Activated CD8-positive, alpha-beta memory T cell treated with anti-CD3 and anti-CD28 coated beads for 1 hour (primary cell): ENCODE measurements at regions not wholly inside any gene's neighbourhood (a gene's known extent, or its start where the extent isn't known, plus 50 kb on each side); places are given as distances from the start of the nearest gene placed in this dataset.
"Not testable (repeated sequence)": the region's sequence is repeated elsewhere in the genome, so short reads cannot be mapped to it uniquely, and the experiment has no call there.

Experiments
- DNase-seq, 2 donors: peaks; one replicate each; pipeline ENCODE4 v3.0.0-alpha.2; 2020; ENCODE audit warnings: low read depth in 1 of 2; ENCODE audit errors: extremely low read depth in 1 of 2

DNA sequence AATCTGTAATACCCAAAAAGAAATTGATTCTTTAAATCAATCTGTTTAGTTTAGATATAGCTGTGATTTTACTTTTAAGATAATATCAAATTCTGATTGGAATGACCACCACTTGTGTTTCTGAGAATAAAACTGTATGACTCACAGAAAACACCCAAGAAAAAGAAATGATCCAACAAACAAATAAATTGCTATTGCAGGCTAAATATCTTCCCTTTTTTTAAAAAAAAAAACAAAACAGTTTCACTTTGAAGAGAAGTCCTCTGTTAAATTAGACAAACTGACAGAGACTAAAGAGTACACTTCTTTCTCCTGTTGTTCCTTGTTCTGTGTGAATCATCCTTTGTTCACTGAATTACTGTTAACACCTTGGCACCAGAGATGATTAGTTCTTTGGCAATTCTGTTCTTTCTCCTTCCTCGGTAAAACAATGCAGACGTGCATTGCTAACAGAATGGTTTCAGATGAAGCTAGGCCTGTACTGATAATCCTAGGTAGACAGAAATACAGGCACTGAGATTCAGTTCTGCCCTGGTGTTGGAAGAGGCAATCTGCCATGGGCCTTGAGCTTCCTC is 895.2 kb upstream of the CITED2 start:
- DNase-seq, result no peak

GRCh38 chr6:140264431-140264830 is 890.0 kb upstream of the CITED2 start:
- DNase-seq, result no peak

DNA sequence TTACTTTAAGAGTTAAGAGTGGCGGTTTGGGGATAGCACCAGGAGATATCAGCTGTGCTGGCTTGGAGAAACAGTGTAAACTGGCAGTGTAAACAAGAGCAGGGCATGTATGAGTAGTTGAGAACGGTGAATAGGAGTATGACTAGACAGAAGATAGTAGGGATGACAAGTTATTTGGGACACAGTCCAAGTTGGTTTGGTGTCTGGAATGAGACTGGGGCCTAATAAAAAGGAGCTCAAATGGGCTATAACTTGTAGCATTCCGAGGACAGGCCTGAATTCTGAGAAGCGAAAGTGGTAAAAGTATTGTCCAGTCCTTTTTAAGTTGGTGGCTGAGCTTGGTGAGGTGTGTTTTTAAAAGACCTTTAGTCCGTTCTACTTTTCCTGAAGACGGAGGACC is 883.9 kb upstream of the CITED2 start:
- not testable (repeated sequence) for DNase-seq

DNA sequence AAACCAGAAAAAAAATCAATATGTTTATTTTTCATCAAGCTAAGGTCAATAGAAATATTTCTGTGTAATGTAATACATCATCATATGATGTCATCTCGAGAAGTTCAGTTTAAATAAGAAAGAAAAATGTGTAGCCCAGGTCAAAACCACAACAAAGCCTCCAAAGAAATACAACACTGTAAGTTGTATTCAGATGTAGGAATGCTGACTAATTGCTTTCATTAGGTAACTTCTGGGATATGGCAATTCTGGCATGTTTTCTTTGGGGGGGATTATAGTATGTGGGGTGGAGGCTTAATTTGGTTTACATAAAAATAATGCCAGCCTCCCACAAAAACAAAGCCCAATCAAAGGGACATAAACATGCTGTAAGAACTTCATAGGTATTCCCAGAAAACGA is 881.8 kb upstream of the CITED2 start:
- DNase-seq, result no peak

- DNase-seq, result no peak
Observed at GRCh38 chr6:140253096-140253495, 878.6 kb upstream of the CITED2 start.

- no peak for DNase-seq
Observed at GRCh38 chr6:140252099-140252498, 877.7 kb upstream of the CITED2 start.

GRCh38 chr6:140245296-140246040 is 871.0 kb upstream of the CITED2 start:
- DNase-seq, result no peak

DNA sequence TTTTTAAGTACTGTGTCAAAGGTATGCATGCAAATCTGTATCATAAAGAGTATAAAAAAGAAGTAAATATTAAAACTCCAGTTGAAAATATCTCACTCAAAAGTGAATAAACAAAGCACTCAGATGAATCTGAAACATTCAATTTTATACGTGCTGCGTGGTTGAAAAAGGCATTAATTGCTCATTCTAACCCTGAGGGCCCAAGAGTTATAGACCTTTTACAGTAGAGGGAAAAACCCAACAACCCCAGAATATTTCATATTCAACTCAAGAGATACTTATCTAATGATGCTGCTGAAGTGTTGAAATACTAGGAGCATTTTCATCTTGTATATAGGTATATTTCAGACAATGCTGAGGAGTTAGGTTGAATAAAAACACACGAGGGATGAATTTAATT is 862.8 kb upstream of the CITED2 start:
- no peak for DNase-seq

DNA sequence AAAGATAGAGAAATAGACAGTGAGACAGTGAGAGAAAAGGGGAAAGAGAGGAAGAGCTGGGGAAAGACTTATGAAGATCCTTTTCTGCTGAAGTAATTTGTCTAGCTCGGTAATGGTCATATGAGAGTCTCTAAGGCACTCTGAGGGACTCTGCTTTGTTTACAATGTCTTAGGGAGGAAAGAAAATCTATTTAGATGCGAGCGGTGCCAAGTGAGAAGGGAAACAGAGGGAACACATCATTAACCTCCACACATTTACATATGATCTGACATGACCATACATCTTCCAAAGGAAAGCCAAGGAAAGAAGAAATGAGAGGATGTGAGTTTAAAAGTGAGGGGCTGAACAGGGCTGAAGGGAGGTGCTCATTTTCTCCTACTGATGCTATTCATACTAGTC is 862.3 kb upstream of the CITED2 start:
- DNase-seq, result no peak

DNA sequence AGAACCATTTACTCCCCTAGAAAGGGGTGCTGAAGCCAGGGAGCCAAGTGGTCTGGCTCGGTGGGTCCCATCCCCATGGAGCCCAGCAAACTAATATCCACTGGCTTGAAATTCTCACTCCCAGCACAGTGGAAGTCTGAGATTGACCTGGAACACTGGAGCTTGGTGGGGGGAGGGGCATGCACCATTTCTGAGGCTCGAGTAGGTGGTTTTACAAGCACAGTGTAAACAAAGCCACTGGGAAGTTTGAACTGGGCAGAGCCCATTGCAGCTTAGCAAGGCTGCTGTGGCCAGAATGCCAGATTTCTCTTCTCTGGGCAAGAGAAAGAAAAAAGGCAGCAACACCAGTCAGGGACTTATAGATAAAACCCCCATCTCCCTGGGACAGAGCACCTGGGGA is 855.8 kb upstream of the CITED2 start:
- no peak for DNase-seq

GRCh38 chr6:140228491-140228890 is 854.0 kb upstream of the CITED2 start:
- DNase-seq, result no peak

- no peak for DNase-seq
Observed at GRCh38 chr6:140226637-140227036, 852.2 kb upstream of the CITED2 start.

DNA sequence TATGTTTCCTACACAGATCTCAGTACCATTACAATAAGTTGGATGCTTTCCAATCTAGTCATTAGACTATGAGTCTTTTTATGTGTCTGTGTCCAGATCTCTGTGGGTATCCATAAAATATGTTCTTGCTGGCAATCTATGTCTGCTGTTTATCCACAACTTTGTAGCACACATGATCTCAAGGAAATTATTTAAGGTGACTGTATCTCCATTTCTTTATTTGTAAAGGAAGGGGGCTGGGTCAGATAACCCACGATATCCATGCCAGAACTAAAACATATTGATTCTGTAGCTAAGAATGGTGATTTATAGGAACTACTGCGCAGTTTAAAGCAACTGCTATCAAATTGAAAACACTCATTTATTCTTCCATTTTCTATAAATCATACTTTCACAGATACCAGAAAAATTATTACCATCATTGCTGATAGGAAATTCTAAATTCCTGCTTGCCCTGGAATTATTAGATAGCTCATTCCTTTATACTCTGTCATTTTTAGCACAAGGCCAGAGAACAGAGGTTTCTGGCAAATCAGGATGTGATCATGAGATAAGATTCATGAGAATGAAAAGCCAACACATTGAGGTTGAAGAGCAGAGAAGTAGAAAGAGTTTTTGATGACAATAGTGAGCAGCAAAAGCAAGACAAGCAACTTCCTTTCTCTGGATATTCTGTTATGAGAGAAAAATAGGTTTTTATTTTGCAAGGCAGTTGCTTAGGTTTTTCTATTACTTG is 851.4 kb upstream of the CITED2 start:
- no peak for DNase-seq

DNA sequence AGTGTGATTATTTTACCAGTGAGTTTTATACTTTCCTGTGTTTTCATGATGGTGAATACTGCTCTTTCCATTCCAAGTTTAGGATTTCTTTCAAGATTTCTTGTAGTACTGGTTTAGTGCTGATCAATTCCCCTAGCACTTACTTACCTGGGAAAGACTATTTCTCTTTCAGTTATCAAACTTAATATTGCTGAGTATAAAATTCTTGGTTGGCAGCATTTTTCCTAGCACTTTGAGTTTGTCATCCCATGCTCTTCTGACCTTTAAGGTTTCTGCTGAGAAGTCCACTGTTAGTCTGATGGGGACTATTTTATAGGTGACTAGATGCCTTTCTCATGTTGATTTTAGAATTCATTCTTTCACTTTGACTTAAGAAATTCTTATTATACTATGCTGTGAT is 842.8 kb upstream of the CITED2 start:
- DNase-seq, result no peak

DNA sequence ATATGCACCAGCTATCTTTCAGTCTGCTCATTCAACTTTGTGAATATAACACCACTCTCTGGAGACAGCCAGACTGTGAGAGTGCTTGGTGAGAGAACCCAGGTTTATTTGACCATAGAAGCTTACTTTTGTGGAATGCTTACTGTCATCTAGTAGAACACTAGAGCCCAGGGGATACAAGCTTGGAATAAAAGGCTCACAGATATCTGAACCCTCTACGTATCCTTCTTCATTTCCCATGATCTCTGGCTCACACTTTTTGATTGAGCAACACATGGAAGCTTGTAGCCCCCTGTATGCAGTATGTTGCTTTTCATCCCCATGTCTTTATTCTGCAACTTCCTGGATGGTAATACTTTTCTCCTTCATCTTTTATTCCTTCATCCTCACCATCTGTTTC is 835.3 kb upstream of the CITED2 start:
- DNase-seq, result no peak

DNA sequence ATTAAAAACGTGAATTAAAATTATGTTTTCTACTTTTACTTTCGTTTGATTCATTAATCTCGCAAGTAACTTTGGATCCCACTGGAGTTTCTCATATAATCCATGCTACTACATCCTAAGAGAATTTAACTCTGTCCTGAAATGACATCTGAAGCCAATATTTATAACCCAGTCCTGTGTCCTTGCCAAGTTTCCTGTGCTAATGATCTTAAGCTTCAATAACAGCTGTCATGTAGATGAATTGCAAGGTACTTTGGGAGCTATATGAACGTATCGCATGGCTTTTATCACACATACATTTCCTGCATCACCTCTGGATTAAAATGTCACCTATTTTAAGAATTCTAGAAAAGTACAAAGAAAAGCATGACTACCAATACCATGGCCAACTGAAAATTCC is 833.8 kb upstream of the CITED2 start:
- DNase-seq, result no peak

DNA sequence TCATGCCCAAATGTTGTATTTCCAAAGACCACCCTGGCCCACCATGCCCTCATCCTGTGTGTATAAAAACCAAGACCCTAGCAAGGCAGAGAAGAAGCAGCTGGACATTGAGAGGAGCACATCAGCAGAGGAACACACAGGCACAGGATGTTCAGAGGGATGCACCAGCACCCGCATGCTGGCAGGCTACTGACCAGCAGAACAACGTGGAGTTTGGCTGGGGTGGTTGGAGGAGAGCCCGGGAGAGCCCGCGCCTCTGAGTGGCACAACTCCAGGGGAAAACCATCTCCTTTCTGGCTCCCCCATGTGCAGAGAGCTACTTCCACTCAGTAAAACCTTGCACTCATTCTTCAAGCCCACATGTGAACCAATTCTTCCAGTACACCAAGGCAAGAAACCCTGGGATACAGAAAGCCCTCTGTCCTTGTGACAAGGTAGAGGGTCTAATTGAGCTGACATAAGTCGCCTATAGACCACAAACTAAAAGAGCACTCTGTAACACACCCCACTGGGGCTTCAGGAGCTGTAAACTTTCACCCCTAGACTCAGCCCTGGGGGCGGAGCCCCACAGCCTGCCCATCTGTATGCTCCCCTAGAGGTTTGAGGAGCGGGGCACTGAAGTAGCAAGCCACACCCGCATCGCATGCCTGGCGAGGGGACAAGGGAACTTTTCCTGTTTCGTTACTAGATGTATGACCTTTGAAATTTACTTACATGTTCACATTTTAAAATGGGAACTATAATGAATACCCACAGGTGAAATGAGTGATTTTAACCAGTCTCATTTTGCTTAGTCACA is 831.5 kb upstream of the CITED2 start:
- DNase-seq, result no peak

GRCh38 chr6:140204154-140204553 is 829.7 kb upstream of the CITED2 start:
- DNase-seq, result no peak

DNA sequence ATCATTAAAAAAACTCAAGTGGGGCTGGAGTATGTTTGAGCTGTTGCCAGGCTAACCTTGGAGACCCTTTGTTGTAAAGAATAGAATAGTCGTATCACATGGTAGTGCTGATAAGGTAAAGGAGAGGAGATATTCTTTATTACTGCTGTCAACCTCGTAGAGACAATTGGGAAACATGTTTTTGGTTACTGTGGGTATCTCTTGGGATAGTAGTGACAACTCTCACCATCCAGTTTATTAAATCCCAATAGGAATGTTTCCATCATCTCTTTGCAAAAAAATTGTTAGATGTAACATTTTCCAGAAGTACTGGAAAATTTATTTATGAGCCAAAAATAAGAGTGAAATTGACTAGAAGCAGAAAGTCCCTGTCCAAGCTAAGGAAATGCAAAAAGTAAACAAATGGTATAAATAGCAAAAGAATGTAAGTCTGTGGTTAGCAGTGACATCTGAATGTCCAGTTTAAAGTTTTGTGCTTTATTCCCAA is 829.3 kb upstream of the CITED2 start:
- no peak for DNase-seq

DNA sequence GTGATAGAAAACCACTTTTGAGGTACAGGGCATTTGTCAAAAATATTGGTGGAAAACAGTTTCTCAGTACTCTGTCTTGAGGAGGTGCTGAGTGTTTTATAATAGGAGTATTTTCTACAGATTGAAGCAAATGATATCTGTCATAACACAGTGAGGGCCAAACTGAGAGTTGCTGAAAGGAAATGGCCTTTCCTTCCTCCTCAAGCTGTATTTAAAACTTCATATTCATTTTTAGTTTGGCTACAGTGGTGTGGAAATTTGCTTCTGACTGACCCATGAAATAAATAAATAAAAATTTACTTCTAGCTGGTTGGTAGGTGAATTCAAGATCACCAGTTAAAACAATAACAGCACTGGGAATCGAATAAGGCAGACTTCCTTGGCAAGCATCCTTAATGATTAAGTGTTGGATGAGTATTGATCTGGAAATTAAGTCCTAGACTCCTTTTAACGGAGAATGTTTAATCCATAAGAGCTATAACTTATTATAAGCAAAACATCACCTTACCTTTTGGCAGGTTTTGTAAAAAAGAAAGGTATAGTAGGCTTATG is 828.6 kb upstream of the CITED2 start:
- no peak for DNase-seq
